B cell (primary cell): ENCODE measurements at regions not wholly inside any gene's neighbourhood (a gene's known extent, or its start where the extent isn't known, plus 50 kb on each side); places are given as distances from the start of the nearest gene placed in this dataset.

Experiments used
- CTCF ChIP-seq: fragments of 200-600 bp; IDR thresholded peaks from one replicate; pipeline ENCODE4 v1.8.0; 2022; ENCODE audit warnings: antibody characterized with exemption, mild to moderate bottlenecking
- EZH2 ChIP-seq: IDR thresholded peaks from 2 replicates; pipeline ENCODE4 v1.6.1; 2012; ENCODE audit warnings: borderline replicate concordance, low read depth, mild to moderate bottlenecking, moderate library complexity, low read length; ENCODE audit not compliant: insufficient read depth, poor library complexity, severe bottlenecking

- TF ChIP-seq CTCF (no peak), EZH2 (no peak)
These were observed 197.1 kb downstream of the UACA start for GRCh38 chr15:70566047-70566835.
